H9 (cell line): ENCODE measurements at regions not wholly inside any gene's neighbourhood (a gene's known extent, or its start where the extent isn't known, plus 50 kb on each side); places are given as distances from the start of the nearest gene placed in this dataset.

Experiments
- DNase-seq: peaks from one replicate; pipeline ENCODE4 v3.0.0-alpha.2; 2017
- H2AFZ ChIP-seq: one replicate; pipeline ENCODE4 v1.6.1; 2013; ENCODE audit warnings: mild to moderate bottlenecking, low read length, control low read depth, moderate library complexity
- H2AK5ac ChIP-seq: 2 replicates; pipeline ENCODE4 v1.6.1; 2013; ENCODE audit warnings: low read length, control low read depth, mixed read lengths; ENCODE audit not compliant: insufficient read length
- H2BK120ac ChIP-seq: one replicate; pipeline ENCODE4 v1.6.1; 2013; ENCODE audit warnings: low read depth, mild to moderate bottlenecking, low read length, control low read depth, inconsistent platforms; ENCODE audit not compliant: poor library complexity, severe bottlenecking
- H2BK12ac ChIP-seq: 2 replicates; pipeline ENCODE4 v1.6.1; 2013; ENCODE audit warnings: low read length, control low read depth, mixed read lengths, low read depth; ENCODE audit not compliant: insufficient read length
- H2BK15ac ChIP-seq: 2 replicates; pipeline ENCODE4 v1.6.1; 2013; ENCODE audit warnings: low read depth, low read length, control low read depth
- H2BK20ac ChIP-seq: one replicate; pipeline ENCODE4 v1.6.1; 2013; ENCODE audit warnings: low read depth, mild to moderate bottlenecking, low read length, control low read depth, inconsistent platforms; ENCODE audit not compliant: poor library complexity, severe bottlenecking
- H2BK5ac ChIP-seq: 2 replicates; pipeline ENCODE4 v1.6.1; 2013; ENCODE audit warnings: low read length, control low read depth, mixed read lengths; ENCODE audit not compliant: insufficient read length
- H3K14ac ChIP-seq: 2 replicates; pipeline ENCODE4 v1.6.1; 2013; ENCODE audit warnings: low read length, control low read depth; ENCODE audit not compliant: insufficient read depth
- H3K18ac ChIP-seq: 2 replicates; pipeline ENCODE4 v1.6.1; 2013; ENCODE audit warnings: low read depth, mild to moderate bottlenecking, mixed read lengths, low read length, control low read depth; ENCODE audit not compliant: insufficient read length
- H3K23ac ChIP-seq: 2 replicates; pipeline ENCODE4 v1.6.1; 2013; ENCODE audit warnings: low read length, control low read depth, mixed read lengths, low read depth; ENCODE audit not compliant: insufficient read length
- H3K23me2 ChIP-seq: 2 replicates; pipeline ENCODE4 v1.6.1; 2013; ENCODE audit warnings: low read depth, mild to moderate bottlenecking, mixed read lengths, low read length, control low read depth; ENCODE audit not compliant: insufficient read length, poor library complexity, severe bottlenecking
- H3K27ac ChIP-seq: 2 replicates; pipeline ENCODE4 v1.5.1; 2013; ENCODE audit warnings: low read length, control low read depth, mixed read lengths, low read depth; ENCODE audit not compliant: insufficient read length
- H3K27me3 ChIP-seq: 2 replicates; pipeline ENCODE4 v1.6.1; 2013; ENCODE audit warnings: low read length, control low read depth, inconsistent platforms; ENCODE audit not compliant: insufficient read depth
- H3K4ac ChIP-seq: 2 replicates; pipeline ENCODE4 v1.6.1; 2013; ENCODE audit warnings: low read depth, mild to moderate bottlenecking, control low read depth, inconsistent platforms, low read length, moderate library complexity
- H3K4me1 ChIP-seq: 2 replicates; pipeline ENCODE4 v1.6.1; 2013; ENCODE audit warnings: low read length, control low read depth, inconsistent platforms; ENCODE audit not compliant: insufficient read depth
- H3K4me2 ChIP-seq: 2 replicates; pipeline ENCODE4 v1.6.1; 2013; ENCODE audit warnings: low read length, control low read depth, mixed read lengths; ENCODE audit not compliant: insufficient read length, insufficient read depth
- H3K56ac ChIP-seq: 2 replicates; pipeline ENCODE4 v1.6.1; 2013; ENCODE audit warnings: low read depth, mild to moderate bottlenecking, mixed read lengths, low read length, control low read depth; ENCODE audit not compliant: insufficient read length
- H3K79me1 ChIP-seq: 2 replicates; pipeline ENCODE4 v1.6.1; 2013; ENCODE audit warnings: low read depth, mild to moderate bottlenecking, moderate library complexity, low read length, control low read depth, inconsistent platforms; ENCODE audit not compliant: insufficient read depth, poor library complexity, severe bottlenecking
- H3K79me2 ChIP-seq: 2 replicates; pipeline ENCODE4 v1.6.1; 2013; ENCODE audit warnings: low read length, control low read depth, inconsistent platforms; ENCODE audit not compliant: insufficient read depth
- H3K9ac ChIP-seq: 2 replicates; pipeline ENCODE4 v1.6.1; 2013; ENCODE audit warnings: low read length, control low read depth, mixed read lengths; ENCODE audit not compliant: insufficient read length; ENCODE audit errors: extremely low read depth
- H3K9me3 ChIP-seq: one replicate; pipeline ENCODE4 v1.6.1; 2013; ENCODE audit warnings: low read depth, low read length, inconsistent platforms; ENCODE audit not compliant: control insufficient read depth
- H3T11ph ChIP-seq: one replicate; pipeline ENCODE4 v1.6.1; 2013; ENCODE audit warnings: mild to moderate bottlenecking, low read length, control low read depth, inconsistent platforms
- H4K20me1 ChIP-seq: one replicate; pipeline ENCODE4 v1.6.1; 2013; ENCODE audit not compliant: control insufficient read depth, insufficient read length, insufficient read depth
- H4K5ac ChIP-seq: 2 replicates; pipeline ENCODE4 v1.6.1; 2013; ENCODE audit warnings: low read depth, mild to moderate bottlenecking, mixed read lengths, low read length, control low read depth; ENCODE audit not compliant: insufficient read length
- H4K8ac ChIP-seq: replicated peaks from 2 replicates; pipeline ENCODE4 v1.6.1; 2013; ENCODE audit warnings: low read length, control low read depth, mixed read lengths, low read depth; ENCODE audit not compliant: insufficient read length
- H4K91ac ChIP-seq: 2 replicates; pipeline ENCODE4 v1.6.1; 2013; ENCODE audit warnings: low read depth, mild to moderate bottlenecking, moderate library complexity, mixed read lengths, low read length, control low read depth; ENCODE audit not compliant: insufficient read length
- H3K27ac Mint-ChIP-seq, 3 experiments: 2 replicates in 2 of 3; 3 replicates in 1 of 3; pipeline ENCODE4 v1.8.0; 2020 to 2021; ENCODE audit warnings: mixed read lengths in 3 of 3, mild to moderate bottlenecking in 1 of 3, moderate library complexity in 1 of 3
- H3K27me3 Mint-ChIP-seq: 2 replicates; pipeline ENCODE4 v1.8.0; 2021; ENCODE audit warnings: low read depth, mild to moderate bottlenecking, moderate library complexity, mixed read lengths
- H3K36me3 Mint-ChIP-seq, 3 experiments: 2 replicates in 2 of 3; 3 replicates in 1 of 3; pipeline ENCODE4 v1.8.0; 2020 to 2021; ENCODE audit warnings: low read depth in 3 of 3, mixed read lengths in 3 of 3; ENCODE audit not compliant: insufficient read depth in 1 of 3
- H3K4me1 Mint-ChIP-seq, 2 experiments: 2 replicates each; pipeline ENCODE4 v1.8.0; 2020; ENCODE audit warnings: mixed read lengths in 2 of 2
- H3K4me3 Mint-ChIP-seq, 2 experiments: 2 replicates in 1 of 2; 3 replicates in 1 of 2; pipeline ENCODE4 v1.8.0; 2020 to 2021; ENCODE audit warnings: mild to moderate bottlenecking in 2 of 2, mixed read lengths in 2 of 2, moderate library complexity in 1 of 2
- H3K9me3 Mint-ChIP-seq, 2 experiments: 2 replicates in 1 of 2; 3 replicates in 1 of 2; pipeline ENCODE4 v1.8.0; 2020; ENCODE audit warnings: mild to moderate bottlenecking in 2 of 2, mixed read lengths in 2 of 2, moderate library complexity in 1 of 2
- WGBS: extraction: QIAGEN DNeasy Blood & Tissue Kit; methylation state at CpG from one replicate; pipeline ENCODE4 v1.1.7; 2013; ENCODE audit warnings: missing lambda C conversion rate, low lambda C conversion rate, mixed read lengths; ENCODE audit not compliant: insufficient read length; ENCODE audit errors: extremely low coverage; 5-methylcytosine and 5-hydroxymethylcytosine counted together
- TF ChIP-seq, protein P1 (sequence below): fragments of 200-600 bp; sonication (generic); conservative IDR thresholded peaks from 3 replicates; pipeline ENCODE4 v1.8.0; 2021; ENCODE audit warnings: antibody characterized with exemption, mild to moderate bottlenecking

DNA sequence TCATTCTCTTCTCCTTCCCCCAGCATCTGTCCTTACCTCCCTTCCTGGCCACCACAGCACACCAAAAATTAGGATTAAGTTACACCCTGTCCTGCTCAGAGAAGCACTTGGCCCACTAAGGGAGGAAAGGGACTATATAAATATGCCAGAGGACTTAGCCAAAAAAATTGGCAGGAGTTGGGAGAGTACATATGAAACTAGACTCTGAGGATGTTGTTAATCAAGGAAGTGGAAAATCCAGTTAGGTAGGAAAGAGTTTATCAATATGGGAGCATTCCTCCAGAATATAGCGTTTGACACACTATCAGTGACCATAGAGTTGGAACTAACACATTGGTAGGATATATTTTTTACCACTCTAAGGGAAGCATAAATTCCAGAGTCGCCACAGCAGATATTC is 57.3 kb upstream of the TSHZ2 start:
- Histone ChIP-seq H4K8ac (no peak overlapping the region), H3K79me1 (no peaks in the 10 kb centered on the region), H4K20me1 (no peaks in the 10 kb centered on the region), H3K27me3 (no peaks in the 10 kb centered on the region), H3K9ac (no peak overlapping the region), H3K23me2 (no peaks in the 10 kb centered on the region), H2BK20ac (no peak overlapping the region), H3K27ac (no peak overlapping the region), H3T11ph (no peak overlapping the region), H2AFZ (no peak overlapping the region), H3K18ac (no peak overlapping the region), H3K4me1 (no peaks in the 10 kb centered on the region), H2AK5ac (no peak overlapping the region), H3K14ac (no peak overlapping the region), H3K79me2 (no peaks in the 10 kb centered on the region), H2BK120ac (no peak overlapping the region), H2BK5ac (no peak overlapping the region), H2BK12ac (no peak overlapping the region), H3K56ac (no peak overlapping the region), H3K23ac (no peak overlapping the region), H3K9me3 (no peaks in the 10 kb centered on the region), H4K91ac (no peak overlapping the region), H3K4me2 (no peak overlapping the region), H4K5ac (no peak overlapping the region), H3K4ac (no peak overlapping the region), H2BK15ac (no peak overlapping the region)
- TF ChIP-seq, protein P1, sequence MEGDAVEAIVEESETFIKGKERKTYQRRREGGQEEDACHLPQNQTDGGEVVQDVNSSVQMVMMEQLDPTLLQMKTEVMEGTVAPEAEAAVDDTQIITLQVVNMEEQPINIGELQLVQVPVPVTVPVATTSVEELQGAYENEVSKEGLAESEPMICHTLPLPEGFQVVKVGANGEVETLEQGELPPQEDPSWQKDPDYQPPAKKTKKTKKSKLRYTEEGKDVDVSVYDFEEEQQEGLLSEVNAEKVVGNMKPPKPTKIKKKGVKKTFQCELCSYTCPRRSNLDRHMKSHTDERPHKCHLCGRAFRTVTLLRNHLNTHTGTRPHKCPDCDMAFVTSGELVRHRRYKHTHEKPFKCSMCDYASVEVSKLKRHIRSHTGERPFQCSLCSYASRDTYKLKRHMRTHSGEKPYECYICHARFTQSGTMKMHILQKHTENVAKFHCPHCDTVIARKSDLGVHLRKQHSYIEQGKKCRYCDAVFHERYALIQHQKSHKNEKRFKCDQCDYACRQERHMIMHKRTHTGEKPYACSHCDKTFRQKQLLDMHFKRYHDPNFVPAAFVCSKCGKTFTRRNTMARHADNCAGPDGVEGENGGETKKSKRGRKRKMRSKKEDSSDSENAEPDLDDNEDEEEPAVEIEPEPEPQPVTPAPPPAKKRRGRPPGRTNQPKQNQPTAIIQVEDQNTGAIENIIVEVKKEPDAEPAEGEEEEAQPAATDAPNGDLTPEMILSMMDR = no peak
- Mint-ChIP-seq H3K27me3 (no peaks in the 10 kb centered on the region), H3K4me3 (no peak overlapping the region), H3K36me3 (0 out of 7 replicates have a peak, but pooled peaks cover 0 to 5% (median 0%) of the 10 kb centered on the region in 3 experiments), H3K4me1 (peaks cover 0 to 2% of the 10 kb centered on the region in 2 experiments; a peak in 1 of 4 replicates), H3K9me3 (peaks cover 0 to 5% of the 10 kb centered on the region in 2 experiments; a peak in 2 of 5 replicates), H3K27ac (no peak overlapping the region)
- no CpG with 5 or more reads among the region's 2 CpGs for WGBS
- DNase-seq = no peak
